Colonic mucosa (tissue), 4 donors: ENCODE measurements at regions not wholly inside any gene's neighbourhood (a gene's known extent, or its start where the extent isn't known, plus 50 kb on each side); places are given as distances from the start of the nearest gene placed in this dataset.

Experiments used
- DNase-seq: peaks from one replicate; pipeline ENCODE4 v3.0.0-alpha.2; 2020
- H3K27ac ChIP-seq: fragments of 200-600 bp; one replicate; pipeline ENCODE4 v1.8.0; 2021
- H3K27me3 ChIP-seq: fragments of 200-600 bp; one replicate; pipeline ENCODE4 v1.8.0; 2021
- H3K36me3 ChIP-seq: fragments of 200-600 bp; one replicate; pipeline ENCODE4 v1.8.0; 2021
- H3K4me1 ChIP-seq: fragments of 200-600 bp; one replicate; pipeline ENCODE4 v1.8.0; 2021; ENCODE audit warnings: mild to moderate bottlenecking
- H3K4me3 ChIP-seq: fragments of 200-600 bp; one replicate; pipeline ENCODE4 v1.8.0; 2021
- H3K9ac ChIP-seq, 2 donors: one replicate each; pipeline ENCODE4 v1.7.0; 2013; ENCODE audit warnings: control low read depth in 2 of 2, low read depth in 2 of 2, low read length in 2 of 2
- H3K9me3 ChIP-seq: fragments of 200-600 bp; one replicate; pipeline ENCODE4 v1.8.0; 2021
- CTCF ChIP-seq: fragments of 200-600 bp; IDR thresholded peaks from one replicate; pipeline ENCODE4 v1.8.0; 2022; ENCODE audit warnings: antibody characterized with exemption, mild to moderate bottlenecking
- intact Hi-C: fragments of 100-400 bp; cut with DNase I; formaldehyde crosslinking; loops from one replicate; pipeline ENCODE4 v1.14.1; 2022
- donor health status: healthy.
- donor health status: DM: no; HTN: no; CAD: no.
- donor health status: DM: no; HTN: no; CAD: no.

GRCh38 chr20:4095639-4096038 lies 53.0 kb upstream of the SMOX start:
- intact Hi-C loops, result no loop called here
- no peak for TF ChIP-seq CTCF
- H3K9me3 ChIP-seq, result no peaks in the 10 kb centered on the region
- no peak for DNase-seq
- H3K27me3 ChIP-seq, result no peaks in the 10 kb centered on the region
- H3K4me1 ChIP-seq, result no peaks in the 10 kb centered on the region
- H3K4me3 ChIP-seq, result no peak overlapping the region
- no peak overlapping the region for H3K9ac ChIP-seq
- H3K36me3 ChIP-seq, result no peaks in the 10 kb centered on the region
- no peak overlapping the region for H3K27ac ChIP-seq

DNA sequence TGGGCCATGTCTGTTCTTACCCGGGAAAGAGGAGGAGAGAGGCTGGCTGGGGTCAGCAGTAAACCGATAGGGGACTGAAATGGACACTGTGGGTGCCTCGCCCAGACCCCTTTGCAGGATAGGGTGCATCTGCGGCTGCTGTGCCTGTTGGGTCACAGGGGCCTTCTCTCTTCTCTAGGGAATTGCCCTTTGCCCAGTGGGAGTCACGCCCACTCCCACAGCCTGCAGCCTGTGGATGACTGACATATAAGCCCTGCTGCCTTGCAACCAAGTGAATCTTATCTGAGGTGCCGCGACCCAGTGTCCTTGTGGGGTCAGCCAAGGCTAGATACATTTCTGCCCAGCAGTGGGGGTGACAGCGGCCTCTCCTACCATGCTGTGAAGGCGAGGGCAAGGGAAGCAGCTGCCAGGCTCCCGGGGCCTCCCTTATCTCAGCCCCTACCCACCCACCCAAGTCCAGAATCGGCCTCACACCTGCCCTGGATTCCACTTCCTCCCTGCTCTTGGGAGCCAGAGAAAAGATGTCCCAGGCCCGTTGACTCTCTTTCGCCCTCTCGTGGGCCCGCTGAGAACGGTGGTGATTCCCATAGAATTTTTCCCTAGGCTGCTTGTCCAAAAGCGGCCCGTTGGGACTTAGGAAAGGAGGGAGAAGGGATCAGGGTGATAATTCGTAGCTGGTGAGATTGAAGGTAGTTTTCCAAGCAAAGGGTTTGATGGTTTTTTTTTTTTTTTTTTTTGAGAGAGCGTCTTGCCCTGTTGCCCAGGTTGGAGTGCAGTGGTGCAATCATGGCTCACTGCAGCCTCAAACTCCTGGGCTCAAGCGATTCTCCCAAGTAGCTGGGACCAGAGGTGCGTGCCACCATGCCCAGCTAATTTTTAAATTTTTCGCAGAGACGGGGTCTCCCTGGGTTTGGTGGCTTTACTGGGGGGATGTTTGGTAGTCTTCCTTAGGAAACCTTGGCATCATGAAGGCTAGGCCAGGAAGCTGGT lies 56.8 kb upstream of the SMOX start:
- Histone ChIP-seq H3K9me3 (no peaks in the 10 kb centered on the region), H3K4me3 (no peak overlapping the region), H3K4me1 (no peaks in the 10 kb centered on the region), H3K27ac (no peak overlapping the region), H3K9ac (no peak overlapping the region), H3K36me3 (no peaks in the 10 kb centered on the region), H3K27me3 (no peaks in the 10 kb centered on the region)
- intact Hi-C loops, result no loop called here
- TF ChIP-seq CTCF, result peak; percentile 68
- DNase-seq, result peak; percentile 74

DNA sequence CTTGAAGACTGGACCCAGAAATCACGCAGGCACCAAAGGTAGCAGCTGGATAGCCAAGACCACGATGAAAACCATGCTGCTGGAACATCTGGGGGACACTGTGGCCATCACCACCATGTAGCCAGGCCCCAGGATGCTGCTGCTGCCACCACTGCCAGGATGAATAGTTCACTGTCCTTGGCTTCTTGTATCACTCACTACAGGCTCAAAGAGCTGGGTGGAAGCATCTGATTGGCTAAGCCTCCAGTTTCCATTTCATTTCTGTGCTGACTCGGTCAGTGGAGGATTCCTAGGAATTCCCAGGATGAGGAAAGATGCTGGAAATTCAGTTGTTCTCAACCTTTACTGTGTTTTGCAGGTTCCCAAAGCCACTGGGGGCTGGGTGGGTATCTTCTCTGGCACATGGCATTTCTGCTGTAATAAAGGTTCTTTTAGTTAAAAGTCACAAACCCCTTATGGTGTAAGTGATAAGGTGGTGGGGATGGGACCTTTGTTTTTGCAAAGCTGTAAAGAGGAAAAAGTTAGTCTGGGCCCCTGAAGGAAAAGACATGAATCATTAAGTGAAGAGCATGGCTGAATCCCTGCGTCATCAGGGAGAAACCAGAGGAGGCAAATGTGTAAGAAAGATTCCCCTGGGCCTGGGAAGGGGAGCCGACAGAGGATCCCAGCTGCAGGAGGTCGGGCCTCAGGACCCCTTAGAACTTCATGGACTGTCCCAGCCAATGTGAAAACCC lies 57.7 kb upstream of the SMOX start:
- Histone ChIP-seq H3K27ac (no peak overlapping the region), H3K36me3 (no peaks in the 10 kb centered on the region), H3K9ac (no peak overlapping the region), H3K4me3 (no peak overlapping the region), H3K27me3 (no peaks in the 10 kb centered on the region), H3K4me1 (no peaks in the 10 kb centered on the region), H3K9me3 (no peaks in the 10 kb centered on the region)
- no peak for TF ChIP-seq CTCF
- DNase-seq, result no peak
- intact Hi-C loops, result no loop called here

DNA sequence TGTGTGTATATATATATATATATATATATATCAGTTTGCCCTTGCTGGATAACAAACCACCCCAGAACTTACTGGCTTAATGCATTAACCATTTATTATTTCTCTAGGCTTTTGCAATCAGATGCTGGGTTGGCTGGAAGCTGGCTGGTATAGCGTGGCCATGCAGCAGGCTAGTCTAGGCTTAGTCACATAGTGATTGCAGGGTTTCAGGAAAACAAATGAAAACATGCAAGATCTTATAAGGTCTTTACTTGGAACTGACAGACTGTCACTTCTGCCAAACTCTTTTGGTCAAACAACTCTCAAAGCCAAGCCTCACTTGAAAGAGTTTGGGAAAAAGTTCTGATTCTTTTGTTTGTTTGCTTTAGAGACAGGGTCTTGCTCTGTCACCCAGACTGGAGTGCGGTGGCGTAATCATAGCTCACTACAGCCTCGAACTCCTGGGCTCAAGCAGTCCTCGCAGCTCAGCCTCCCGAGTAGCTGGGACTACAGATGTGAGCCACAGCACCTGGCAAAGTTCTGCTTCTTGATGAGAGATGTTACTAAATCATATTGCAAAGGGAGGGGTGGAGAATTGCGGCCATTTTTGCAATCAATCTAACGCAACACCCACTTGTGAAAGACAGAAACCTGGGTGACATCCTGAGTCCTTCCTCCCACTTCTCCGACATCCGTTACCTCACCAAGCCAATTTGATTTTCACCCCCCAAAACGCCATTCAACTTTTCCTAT lies 58.7 kb upstream of the SMOX start:
- no peaks in the 10 kb centered on the region for H3K9me3 ChIP-seq
- no peak overlapping the region for H3K4me3 ChIP-seq
- no peaks in the 10 kb centered on the region for H3K27me3 ChIP-seq
- TF ChIP-seq CTCF, result no peak
- DNase-seq, result no peak
- intact Hi-C loops, result loop anchor here (5.0 to 10.0 kb wide), 2 partner anchors 78 to 405 kb away; partner anchors contain the start of gene ADAM33
- H3K9ac ChIP-seq, result no peak overlapping the region
- H3K27ac ChIP-seq, result no peak overlapping the region
- no peaks in the 10 kb centered on the region for H3K36me3 ChIP-seq
- H3K4me1 ChIP-seq, result no peaks in the 10 kb centered on the region

- Histone ChIP-seq H3K9me3 (no peaks in the 10 kb centered on the region), H3K27ac (no peak overlapping the region), H3K4me3 (no peak overlapping the region), H3K4me1 (no peaks in the 10 kb centered on the region), H3K36me3 (no peaks in the 10 kb centered on the region), H3K27me3 (no peaks in the 10 kb centered on the region), H3K9ac (no peak overlapping the region)
- DNase-seq, result no peak
- intact Hi-C loops, result loop anchor here (5.0 to 10.0 kb wide), 2 partner anchors 76 to 404 kb away; partner anchors contain the start of gene ADAM33
- TF ChIP-seq CTCF, result no peak
Observed at GRCh38 chr20:4088766-4089165, 59.9 kb upstream of the SMOX start.
